Dedifferentiated amniotic fluid mesenchymal stem cell (primary cell): ENCODE measurements at regions not wholly inside any gene's neighbourhood (a gene's known extent, or its start where the extent isn't known, plus 50 kb on each side); places are given as distances from the start of the nearest gene placed in this dataset.

Experiments
- DNase-seq: peaks from one replicate; pipeline ENCODE4 v3.0.0-alpha.2; 2016; ENCODE audit errors: extremely low spot score

- DNase-seq: no peak
Measured at GRCh38 chr5:178808886-178809285, 50.9 kb upstream of the ZNF354B start.

GRCh38 chr5:178801021-178801420, 58.7 kb upstream of the ZNF354B start:
- DNase-seq: no peak

- no peak for DNase-seq
Measured at GRCh38 chr5:178797546-178798440, 62.0 kb upstream of the ZNF354B start.

GRCh38 chr5:178797101-178797521, 62.6 kb upstream of the ZNF354B start:
- no peak for DNase-seq

GRCh38 chr5:178796165-178796945, 63.4 kb upstream of the ZNF354B start:
- DNase-seq: no peak

- DNase-seq: no peak
Measured at GRCh38 chr5:178794433-178794832, 64.0 kb upstream of the ZNF354A start.

GRCh38 chr5:178793696-178794095, 63.2 kb upstream of the ZNF354A start:
- DNase-seq: no peak

- DNase-seq: no peak
Measured at GRCh38 chr5:178793151-178793550, 62.7 kb upstream of the ZNF354A start.

GRCh38 chr5:178791976-178792375, 61.5 kb upstream of the ZNF354A start:
- no peak for DNase-seq

- no peak for DNase-seq
Measured at GRCh38 chr5:178790371-178790770, 59.9 kb upstream of the ZNF354A start.

GRCh38 chr5:178788381-178789085, 58.1 kb upstream of the ZNF354A start:
- DNase-seq: no peak

- DNase-seq: no peak
Measured at GRCh38 chr5:178787889-178788288, 57.4 kb upstream of the ZNF354A start.

GRCh38 chr5:178786859-178787499, 56.5 kb upstream of the ZNF354A start:
- peak; percentile 17 for DNase-seq

- no peak for DNase-seq
Measured at GRCh38 chr5:178786417-178786816, 56.0 kb upstream of the ZNF354A start.

GRCh38 chr5:178785999-178786398, 55.5 kb upstream of the ZNF354A start:
- no peak for DNase-seq

GRCh38 chr5:178784391-178784790, 53.9 kb upstream of the ZNF354A start:
- no peak for DNase-seq

GRCh38 chr5:178781936-178782335, 51.5 kb upstream of the ZNF354A start:
- DNase-seq: no peak

GRCh38 chr5:178780581-178781498, 50.4 kb upstream of the ZNF354A start:
- DNase-seq: no peak
